ENCODE measurements at regions not wholly inside any gene's neighbourhood (a gene's known extent, or its start where the extent isn't known, plus 50 kb on each side); places are given as distances from the start of the nearest gene placed in this dataset.
A peak's percentile ranks its signal among the peaks of the same experiment; 100 is the strongest.
"Not testable (repeated sequence)": the region's sequence is repeated elsewhere in the genome, so short reads cannot be mapped to it uniquely, and the experiment has no call there.

DNA sequence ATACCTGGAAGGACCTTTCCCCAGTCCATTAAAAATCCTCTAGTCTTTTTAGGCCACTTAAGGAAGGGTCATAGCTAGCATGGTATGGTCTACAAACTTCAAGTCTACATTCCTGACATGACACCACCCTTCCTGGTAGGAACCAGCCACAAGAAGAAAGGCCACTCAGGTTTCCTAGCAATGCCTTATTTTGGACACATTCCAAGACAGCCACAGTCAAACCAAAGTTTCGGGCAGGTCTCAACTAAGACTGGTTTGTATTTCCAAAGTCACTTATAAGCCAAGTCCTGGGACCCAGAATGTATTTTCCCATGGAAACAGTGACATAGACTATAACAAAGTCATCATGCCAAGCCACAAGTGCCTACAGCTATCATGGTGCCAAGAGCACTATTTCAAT, 50.6 kb upstream of the SLC44A3 start:
- DNase-seq (ENCODE audit: low spot score) = no peak

DNA sequence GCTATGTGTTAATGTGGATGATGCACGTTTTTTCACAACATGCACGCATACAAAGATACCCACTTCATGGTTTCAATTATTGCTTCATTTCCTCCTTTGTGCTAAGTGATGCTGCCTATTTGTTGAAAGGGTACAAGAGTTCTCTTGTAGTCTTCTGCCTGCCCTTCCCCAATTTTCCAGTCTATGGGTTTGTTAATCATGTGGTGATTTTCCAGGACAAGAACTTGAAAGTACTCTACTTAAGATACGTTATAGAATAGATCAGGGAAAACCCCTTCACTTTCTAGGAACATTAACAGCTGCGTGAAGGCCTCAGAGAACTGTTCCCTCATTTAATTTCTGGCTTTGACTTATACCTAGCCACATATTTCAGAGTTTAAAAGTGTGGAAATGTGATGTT, 52.1 kb upstream of the SLC44A3 start:
- no peak for DNase-seq (ENCODE audit: low spot score)

- DNase-seq (ENCODE audit: low spot score) = no peak
Observed at GRCh38 chr1:94765958-94766357, 54.2 kb upstream of the SLC44A3 start.

DNA sequence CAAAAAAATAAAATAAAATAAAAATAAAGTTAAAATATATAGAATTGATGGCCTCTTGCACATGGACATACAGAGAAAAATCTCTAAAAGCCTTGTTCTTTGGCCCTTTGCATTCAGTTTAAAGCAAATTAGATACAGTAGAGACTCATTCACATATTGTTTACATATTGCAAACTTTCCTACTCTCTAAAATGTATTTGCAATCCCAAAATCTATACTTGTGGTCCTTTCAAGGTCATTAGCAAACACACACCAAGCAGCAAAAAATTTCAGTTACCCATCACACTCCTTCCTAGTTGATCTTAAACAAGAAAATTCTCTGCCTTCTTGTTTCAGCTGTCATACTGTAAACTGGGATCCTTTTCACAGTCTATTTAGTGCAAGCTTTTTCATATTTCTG, 61.0 kb upstream of the SLC44A3 start:
- no peak for DNase-seq (ENCODE audit: low spot score)

DNA sequence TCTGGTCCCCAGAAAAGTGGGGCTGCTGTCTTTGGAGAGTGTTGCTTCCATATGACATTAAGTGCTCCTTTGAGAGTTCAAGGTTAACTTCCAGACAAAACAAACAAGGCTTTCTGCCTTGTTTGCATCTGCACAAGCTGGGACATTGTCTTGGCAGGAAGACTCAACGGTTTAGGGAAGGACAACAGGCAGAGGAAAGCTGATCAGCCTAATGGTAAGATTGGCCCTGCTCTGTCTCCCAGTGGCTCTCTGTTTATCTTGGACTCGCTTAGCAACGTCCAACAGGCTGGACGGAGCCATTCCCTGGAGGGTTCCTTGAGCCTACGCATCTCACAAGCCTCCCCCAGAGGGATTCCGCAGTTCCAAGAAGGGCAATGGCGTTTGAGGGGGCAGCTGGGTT, 62.2 kb upstream of the SLC44A3 start:
- DNase-seq (ENCODE audit: low spot score) = no peak

DNA sequence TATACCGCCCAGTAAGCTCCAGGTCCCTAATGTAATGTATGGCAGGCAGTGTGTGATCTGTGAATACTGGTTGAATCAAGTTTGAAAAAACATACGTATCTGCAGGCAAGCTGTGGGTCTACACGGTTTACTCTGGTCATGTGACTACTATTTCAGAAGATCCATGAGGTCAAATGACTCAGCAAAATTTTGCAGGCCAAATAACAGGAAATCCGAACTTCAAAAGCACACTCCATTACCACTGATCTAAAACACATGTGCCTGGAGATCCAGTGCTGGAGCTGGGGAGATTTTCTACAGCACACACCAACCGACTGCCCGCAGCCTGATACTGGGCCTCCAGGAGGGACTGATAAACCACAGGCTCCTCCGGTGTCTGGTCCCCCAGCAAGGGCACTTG, 64.5 kb upstream of the SLC44A3 start:
- peak; percentile 6 for DNase-seq (ENCODE audit: low spot score)

DNA sequence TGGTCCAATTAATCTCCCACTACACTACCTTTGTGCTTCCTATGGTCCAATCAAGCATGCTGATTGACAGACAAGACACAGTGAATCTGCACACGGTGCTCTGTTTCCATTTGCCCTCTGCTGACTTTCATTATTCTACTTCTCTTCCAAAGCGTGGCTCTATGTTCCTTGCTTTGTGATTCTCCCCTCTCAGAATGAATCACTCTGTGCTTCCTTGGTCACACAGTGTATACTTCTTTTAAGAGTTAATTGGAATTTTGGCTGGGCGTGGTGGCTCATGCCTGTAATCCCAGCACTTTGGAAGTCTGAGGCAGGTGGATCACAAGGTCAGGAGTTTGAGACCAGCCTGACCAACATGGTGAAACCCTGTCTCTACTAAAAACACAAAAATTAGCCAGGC, 65.1 kb upstream of the SLC44A3 start:
- not testable (repeated sequence) for DNase-seq (ENCODE audit: low spot score)

- DNase-seq (ENCODE audit: low spot score) = no peak
Observed at GRCh38 chr1:94754570-94754969, 65.6 kb upstream of the SLC44A3 start.

- DNase-seq (ENCODE audit: low spot score) = no peak
Observed at GRCh38 chr1:94754095-94754494, 66.1 kb upstream of the SLC44A3 start.

GRCh38 chr1:94753171-94753972, 66.8 kb upstream of the SLC44A3 start:
- no peak for DNase-seq (ENCODE audit: low spot score)

DNA sequence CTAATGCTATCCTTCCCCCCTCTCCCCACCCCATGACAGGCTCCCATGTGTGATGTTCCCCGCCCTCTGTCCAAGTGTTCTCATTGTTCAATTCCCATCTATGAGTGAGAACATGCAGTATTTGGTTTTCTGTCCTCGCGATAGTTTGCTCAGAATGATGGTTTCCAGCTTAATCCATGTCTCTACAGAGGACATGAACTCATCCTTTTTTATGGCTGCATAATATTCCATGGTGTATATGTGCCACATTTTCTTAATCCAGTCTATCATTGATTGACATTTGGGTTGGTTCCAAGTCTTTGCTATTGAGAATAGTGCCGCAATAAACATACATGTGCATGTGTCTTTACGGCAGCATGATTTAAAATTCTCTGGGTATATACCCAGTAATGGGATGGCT, 68.7 kb upstream of the SLC44A3 start:
- DNase-seq (ENCODE audit: low spot score) = not testable (repeated sequence)

- no peak for DNase-seq (ENCODE audit: low spot score)
Observed at GRCh38 chr1:94746635-94747525, 73.3 kb upstream of the SLC44A3 start.

GRCh38 chr1:94745742-94746141, 74.4 kb upstream of the SLC44A3 start:
- DNase-seq (ENCODE audit: low spot score) = no peak

GRCh38 chr1:94743862-94744261, 76.3 kb upstream of the SLC44A3 start:
- no peak for DNase-seq (ENCODE audit: low spot score)

- DNase-seq (ENCODE audit: low spot score) = no peak
Observed at GRCh38 chr1:94741996-94742395, 78.2 kb upstream of the SLC44A3 start.

GRCh38 chr1:94741510-94741909, 78.6 kb upstream of the SLC44A3 start:
- DNase-seq (ENCODE audit: low spot score) = no peak

- DNase-seq (ENCODE audit: low spot score) = no peak
Observed at GRCh38 chr1:94739521-94740061, 80.6 kb upstream of the SLC44A3 start.

DNA sequence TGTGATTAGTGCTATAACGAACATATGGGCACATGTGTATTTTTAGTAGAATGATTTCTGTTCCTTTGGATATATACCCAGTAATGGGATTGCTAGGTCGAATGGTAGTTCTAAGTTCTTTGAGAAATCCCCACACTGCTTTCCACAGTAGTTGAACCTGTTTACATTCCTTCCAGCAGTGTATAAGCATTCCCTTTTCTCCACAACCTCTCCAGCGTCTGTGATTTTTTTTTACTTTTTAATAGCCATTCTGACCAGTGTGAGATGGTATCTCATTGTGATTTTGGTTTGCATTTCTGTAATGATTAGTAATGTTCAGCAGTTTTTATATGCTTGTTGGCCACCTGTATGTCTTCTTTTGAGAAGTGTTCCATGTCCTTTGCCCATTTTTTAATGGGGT, 81.8 kb upstream of the SLC44A3 start:
- DNase-seq (ENCODE audit: low spot score) = no peak

- DNase-seq (ENCODE audit: low spot score) = no peak
Observed at GRCh38 chr1:94737124-94737998, 82.8 kb upstream of the SLC44A3 start.

- DNase-seq (ENCODE audit: low spot score) = no peak
Observed at GRCh38 chr1:94736549-94736948, 83.6 kb upstream of the SLC44A3 start.

GRCh38 chr1:94736073-94736472, 84.1 kb upstream of the SLC44A3 start:
- no peak for DNase-seq (ENCODE audit: low spot score)
